SK-N-SH treated with all-trans-retinoic acid at 6 μM for 48 hours (cell line): ENCODE measurements at regions not wholly inside any gene's neighbourhood (a gene's known extent, or its start where the extent isn't known, plus 50 kb on each side); places are given as distances from the start of the nearest gene placed in this dataset.

Experiments
- ATAC-seq: fragments of 200-7000 bp; cut with Tn5 transposase; 3 replicates; pipeline ENCODE4 v1.9.1; 2020; ENCODE audit warnings: mild to moderate bottlenecking, moderate library complexity
- ARNTL ChIP-seq: fragments of 450-650 bp; formaldehyde crosslinking; IDR thresholded peaks from 2 replicates; pipeline ENCODE4 v1.5.0; 2020; ENCODE audit warnings: low read depth, mild to moderate bottlenecking, moderate library complexity, borderline replicate concordance
- BACH2 ChIP-seq: fragments of 250-450 bp; sonication (Bioruptor Pico); IDR thresholded peaks from 2 replicates; pipeline ENCODE4 v1.9.0; 2021; ENCODE audit warnings: mild to moderate bottlenecking, borderline replicate concordance
- CSDC2 ChIP-seq: fragments of 250-450 bp; sonication (Bioruptor Pico); IDR thresholded peaks from 2 replicates; pipeline ENCODE4 v1.5.0; 2020; ENCODE audit warnings: mild to moderate bottlenecking, moderate library complexity
- ESRRG ChIP-seq: fragments of 250-450 bp; sonication (Bioruptor Pico); IDR thresholded peaks from 2 replicates; pipeline ENCODE4 v1.6.1; 2021; ENCODE audit warnings: mild to moderate bottlenecking
- GLIS3 ChIP-seq: fragments of 250-450 bp; sonication (Bioruptor Pico); IDR thresholded peaks from 2 replicates; pipeline ENCODE4 v1.5.0; 2020; ENCODE audit warnings: mild to moderate bottlenecking, moderate library complexity
- ISL1 ChIP-seq: fragments of 250-450 bp; sonication (Bioruptor Pico); IDR thresholded peaks from 2 replicates; pipeline ENCODE4 v2.1.2; 2022; ENCODE audit warnings: mild to moderate bottlenecking, moderate library complexity
- OSR1 ChIP-seq: fragments of 250-450 bp; sonication (Bioruptor Pico); IDR thresholded peaks from 2 replicates; pipeline ENCODE4 v1.8.0; 2022; ENCODE audit warnings: moderate library complexity, mild to moderate bottlenecking, inconsistent platforms
- PPARA ChIP-seq: fragments of 250-450 bp; sonication (Bioruptor Pico); IDR thresholded peaks from 2 replicates; pipeline ENCODE4 v1.5.0; 2020; ENCODE audit warnings: mild to moderate bottlenecking, borderline replicate concordance
- RARB ChIP-seq: fragments of 250-450 bp; sonication (Bioruptor Pico); IDR thresholded peaks from 2 replicates; pipeline ENCODE4 v1.8.0; 2021; ENCODE audit warnings: mild to moderate bottlenecking, moderate library complexity
- SNAI2 ChIP-seq: fragments of 250-450 bp; sonication (Bioruptor Pico); IDR thresholded peaks from 2 replicates; pipeline ENCODE4 v1.5.0; 2020; ENCODE audit warnings: mild to moderate bottlenecking, moderate library complexity
- TCF4 ChIP-seq: fragments of 250-450 bp; sonication (Bioruptor Pico); IDR thresholded peaks from 2 replicates; pipeline ENCODE4 v1.8.0; 2021; ENCODE audit warnings: mild to moderate bottlenecking, moderate library complexity, borderline replicate concordance
- TOX ChIP-seq: fragments of 250-450 bp; sonication (Bioruptor Pico); IDR thresholded peaks from 2 replicates; pipeline ENCODE4 v1.8.0; 2021; ENCODE audit warnings: mild to moderate bottlenecking, moderate library complexity, borderline replicate concordance
- ZFP3 ChIP-seq: fragments of 250-450 bp; sonication (Bioruptor Pico); IDR thresholded peaks from 2 replicates; pipeline ENCODE4 v1.5.0; 2020; ENCODE audit warnings: mild to moderate bottlenecking, moderate library complexity
- ZFP30 ChIP-seq: fragments of 450-650 bp; formaldehyde crosslinking; IDR thresholded peaks from 2 replicates; pipeline ENCODE4 v1.5.0; 2022; ENCODE audit warnings: mild to moderate bottlenecking, moderate library complexity
- ZNF565 ChIP-seq: fragments of 450-650 bp; formaldehyde crosslinking; conservative IDR thresholded peaks from 2 replicates; pipeline ENCODE4 v1.5.0; 2020; ENCODE audit warnings: low read depth, mild to moderate bottlenecking, moderate library complexity
- ZNF70 ChIP-seq: fragments of 450-650 bp; formaldehyde crosslinking; IDR thresholded peaks from 2 replicates; pipeline ENCODE4 v1.5.0; 2020; ENCODE audit warnings: mild to moderate bottlenecking, moderate library complexity
- ZNF8 ChIP-seq: fragments of 450-650 bp; formaldehyde crosslinking; IDR thresholded peaks from 2 replicates; pipeline ENCODE4 v1.5.0; 2020; ENCODE audit warnings: mild to moderate bottlenecking, moderate library complexity
- TF ChIP-seq, protein P1 (sequence below): fragments of 250-450 bp; sonication (Bioruptor Pico); IDR thresholded peaks from 2 replicates; pipeline ENCODE4 v1.5.0; 2020; ENCODE audit warnings: mild to moderate bottlenecking, moderate library complexity
- TF ChIP-seq, protein P2 (sequence below): fragments of 250-450 bp; sonication (Bioruptor Pico); IDR thresholded peaks from 2 replicates; pipeline ENCODE4 v1.5.1; 2021; ENCODE audit warnings: mild to moderate bottlenecking, moderate library complexity
- TF ChIP-seq, protein P3 (sequence below): fragments of 250-450 bp; sonication (Bioruptor Pico); IDR thresholded peaks from 2 replicates; pipeline ENCODE4 v1.8.0; 2020; ENCODE audit warnings: mild to moderate bottlenecking, moderate library complexity, borderline replicate concordance
- TF ChIP-seq, protein P4 (sequence below): fragments of 250-450 bp; sonication (Bioruptor Pico); IDR thresholded peaks from 2 replicates; pipeline ENCODE4 v1.5.1; 2020; ENCODE audit warnings: low read depth, mild to moderate bottlenecking, moderate library complexity
- TF ChIP-seq, protein P5 (sequence below): fragments of 250-450 bp; sonication (Bioruptor Pico); IDR thresholded peaks from 2 replicates; pipeline ENCODE4 v1.8.0; 2021; ENCODE audit warnings: low read depth, mild to moderate bottlenecking, moderate library complexity, borderline replicate concordance

DNA sequence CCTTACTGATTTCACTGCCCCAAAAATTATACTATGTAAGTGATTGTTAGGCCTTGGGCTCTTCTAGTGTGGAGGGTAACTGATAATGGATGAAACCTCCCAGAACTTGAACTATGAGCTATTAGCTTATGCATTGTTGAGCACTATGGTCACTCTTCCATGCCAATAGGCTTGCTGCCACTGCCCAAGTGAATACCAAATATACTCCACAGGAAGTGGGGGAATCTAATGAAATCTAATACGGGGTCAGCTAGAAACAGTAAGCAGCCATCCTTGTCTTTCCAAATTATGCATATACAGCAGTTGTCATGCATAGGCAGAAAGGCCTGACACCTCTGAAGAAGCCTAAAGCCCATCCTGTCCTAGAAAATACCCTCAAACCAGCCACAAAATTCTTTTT lies 198.7 kb upstream of the PTBP2 start:
- ATAC-seq = no peak
- TF ChIP-seq ESRRG (CRISPR knock-in tag) (no peak), ISL1 (no peak), TCF4 (CRISPR knock-in tag) (no peak), OSR1 (CRISPR knock-in tag) (no peak), ZNF565 (no peak), RARB (no peak), ZFP30 (CRISPR knock-in tag) (no peak), BACH2 (no peak), PPARA (CRISPR knock-in tag) (no peak), TOX (CRISPR knock-in tag) (no peak), SNAI2 (CRISPR knock-in tag) (no peak), ARNTL (CRISPR knock-in tag) (no peak), CSDC2 (CRISPR knock-in tag) (no peak), ZFP3 (CRISPR knock-in tag) (no peak), ZNF8 (CRISPR knock-in tag) (no peak)
- TF ChIP-seq, protein P1, sequence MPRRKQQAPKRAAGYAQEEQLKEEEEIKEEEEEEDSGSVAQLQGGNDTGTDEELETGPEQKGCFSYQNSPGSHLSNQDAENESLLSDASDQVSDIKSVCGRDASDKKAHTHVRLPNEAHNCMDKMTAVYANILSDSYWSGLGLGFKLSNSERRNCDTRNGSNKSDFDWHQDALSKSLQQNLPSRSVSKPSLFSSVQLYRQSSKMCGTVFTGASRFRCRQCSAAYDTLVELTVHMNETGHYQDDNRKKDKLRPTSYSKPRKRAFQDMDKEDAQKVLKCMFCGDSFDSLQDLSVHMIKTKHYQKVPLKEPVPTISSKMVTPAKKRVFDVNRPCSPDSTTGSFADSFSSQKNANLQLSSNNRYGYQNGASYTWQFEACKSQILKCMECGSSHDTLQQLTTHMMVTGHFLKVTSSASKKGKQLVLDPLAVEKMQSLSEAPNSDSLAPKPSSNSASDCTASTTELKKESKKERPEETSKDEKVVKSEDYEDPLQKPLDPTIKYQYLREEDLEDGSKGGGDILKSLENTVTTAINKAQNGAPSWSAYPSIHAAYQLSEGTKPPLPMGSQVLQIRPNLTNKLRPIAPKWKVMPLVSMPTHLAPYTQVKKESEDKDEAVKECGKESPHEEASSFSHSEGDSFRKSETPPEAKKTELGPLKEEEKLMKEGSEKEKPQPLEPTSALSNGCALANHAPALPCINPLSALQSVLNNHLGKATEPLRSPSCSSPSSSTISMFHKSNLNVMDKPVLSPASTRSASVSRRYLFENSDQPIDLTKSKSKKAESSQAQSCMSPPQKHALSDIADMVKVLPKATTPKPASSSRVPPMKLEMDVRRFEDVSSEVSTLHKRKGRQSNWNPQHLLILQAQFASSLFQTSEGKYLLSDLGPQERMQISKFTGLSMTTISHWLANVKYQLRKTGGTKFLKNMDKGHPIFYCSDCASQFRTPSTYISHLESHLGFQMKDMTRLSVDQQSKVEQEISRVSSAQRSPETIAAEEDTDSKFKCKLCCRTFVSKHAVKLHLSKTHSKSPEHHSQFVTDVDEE = no peak
- TF ChIP-seq, protein P2, sequence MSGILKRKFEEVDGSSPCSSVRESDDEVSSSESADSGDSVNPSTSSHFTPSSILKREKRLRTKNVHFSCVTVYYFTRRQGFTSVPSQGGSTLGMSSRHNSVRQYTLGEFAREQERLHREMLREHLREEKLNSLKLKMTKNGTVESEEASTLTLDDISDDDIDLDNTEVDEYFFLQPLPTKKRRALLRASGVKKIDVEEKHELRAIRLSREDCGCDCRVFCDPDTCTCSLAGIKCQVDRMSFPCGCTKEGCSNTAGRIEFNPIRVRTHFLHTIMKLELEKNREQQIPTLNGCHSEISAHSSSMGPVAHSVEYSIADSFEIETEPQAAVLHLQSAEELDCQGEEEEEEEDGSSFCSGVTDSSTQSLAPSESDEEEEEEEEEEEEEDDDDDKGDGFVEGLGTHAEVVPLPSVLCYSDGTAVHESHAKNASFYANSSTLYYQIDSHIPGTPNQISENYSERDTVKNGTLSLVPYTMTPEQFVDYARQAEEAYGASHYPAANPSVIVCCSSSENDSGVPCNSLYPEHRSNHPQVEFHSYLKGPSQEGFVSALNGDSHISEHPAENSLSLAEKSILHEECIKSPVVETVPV (CRISPR knock-in tag) = no peak
- TF ChIP-seq, protein P3, sequence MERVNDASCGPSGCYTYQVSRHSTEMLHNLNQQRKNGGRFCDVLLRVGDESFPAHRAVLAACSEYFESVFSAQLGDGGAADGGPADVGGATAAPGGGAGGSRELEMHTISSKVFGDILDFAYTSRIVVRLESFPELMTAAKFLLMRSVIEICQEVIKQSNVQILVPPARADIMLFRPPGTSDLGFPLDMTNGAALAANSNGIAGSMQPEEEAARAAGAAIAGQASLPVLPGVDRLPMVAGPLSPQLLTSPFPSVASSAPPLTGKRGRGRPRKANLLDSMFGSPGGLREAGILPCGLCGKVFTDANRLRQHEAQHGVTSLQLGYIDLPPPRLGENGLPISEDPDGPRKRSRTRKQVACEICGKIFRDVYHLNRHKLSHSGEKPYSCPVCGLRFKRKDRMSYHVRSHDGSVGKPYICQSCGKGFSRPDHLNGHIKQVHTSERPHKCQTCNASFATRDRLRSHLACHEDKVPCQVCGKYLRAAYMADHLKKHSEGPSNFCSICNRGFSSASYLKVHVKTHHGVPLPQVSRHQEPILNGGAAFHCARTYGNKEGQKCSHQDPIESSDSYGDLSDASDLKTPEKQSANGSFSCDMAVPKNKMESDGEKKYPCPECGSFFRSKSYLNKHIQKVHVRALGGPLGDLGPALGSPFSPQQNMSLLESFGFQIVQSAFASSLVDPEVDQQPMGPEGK (CRISPR knock-in tag) = no peak
- TF ChIP-seq, protein P4, sequence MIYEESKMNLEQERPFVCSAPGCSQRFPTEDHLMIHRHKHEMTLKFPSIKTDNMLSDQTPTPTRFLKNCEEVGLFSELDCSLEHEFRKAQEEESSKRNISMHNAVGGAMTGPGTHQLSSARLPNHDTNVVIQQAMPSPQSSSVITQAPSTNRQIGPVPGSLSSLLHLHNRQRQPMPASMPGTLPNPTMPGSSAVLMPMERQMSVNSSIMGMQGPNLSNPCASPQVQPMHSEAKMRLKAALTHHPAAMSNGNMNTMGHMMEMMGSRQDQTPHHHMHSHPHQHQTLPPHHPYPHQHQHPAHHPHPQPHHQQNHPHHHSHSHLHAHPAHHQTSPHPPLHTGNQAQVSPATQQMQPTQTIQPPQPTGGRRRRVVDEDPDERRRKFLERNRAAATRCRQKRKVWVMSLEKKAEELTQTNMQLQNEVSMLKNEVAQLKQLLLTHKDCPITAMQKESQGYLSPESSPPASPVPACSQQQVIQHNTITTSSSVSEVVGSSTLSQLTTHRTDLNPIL (CRISPR knock-in tag) = no peak
- TF ChIP-seq, protein P5, sequence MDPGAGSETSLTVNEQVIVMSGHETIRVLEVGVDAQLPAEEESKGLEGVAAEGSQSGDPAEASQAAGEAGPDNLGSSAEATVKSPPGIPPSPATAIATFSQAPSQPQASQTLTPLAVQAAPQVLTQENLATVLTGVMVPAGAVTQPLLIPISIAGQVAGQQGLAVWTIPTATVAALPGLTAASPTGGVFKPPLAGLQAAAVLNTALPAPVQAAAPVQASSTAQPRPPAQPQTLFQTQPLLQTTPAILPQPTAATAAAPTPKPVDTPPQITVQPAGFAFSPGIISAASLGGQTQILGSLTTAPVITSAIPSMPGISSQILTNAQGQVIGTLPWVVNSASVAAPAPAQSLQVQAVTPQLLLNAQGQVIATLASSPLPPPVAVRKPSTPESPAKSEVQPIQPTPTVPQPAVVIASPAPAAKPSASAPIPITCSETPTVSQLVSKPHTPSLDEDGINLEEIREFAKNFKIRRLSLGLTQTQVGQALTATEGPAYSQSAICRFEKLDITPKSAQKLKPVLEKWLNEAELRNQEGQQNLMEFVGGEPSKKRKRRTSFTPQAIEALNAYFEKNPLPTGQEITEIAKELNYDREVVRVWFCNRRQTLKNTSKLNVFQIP (CRISPR knock-in tag) = no peak

DNA sequence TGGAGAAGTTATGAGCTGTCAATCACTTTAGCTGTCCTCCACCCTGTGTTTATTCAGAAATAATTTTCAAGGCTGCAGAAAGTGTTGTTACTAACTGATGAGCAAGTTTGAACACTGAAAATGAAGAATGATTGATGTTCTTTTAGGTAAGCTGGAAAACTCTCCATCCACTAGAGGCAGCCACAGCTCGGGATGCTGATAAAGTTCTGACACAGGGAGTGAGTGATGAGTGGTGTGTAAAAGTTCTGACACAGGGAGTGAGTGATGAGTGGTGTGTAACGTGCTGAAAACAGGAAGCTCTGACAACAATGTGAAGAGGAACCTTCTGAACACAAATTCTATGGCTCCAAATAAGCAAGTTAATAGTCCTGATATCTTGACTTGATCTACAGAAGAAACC lies 197.5 kb upstream of the PTBP2 start:
- ATAC-seq = no peak
- TF ChIP-seq ZFP3 (CRISPR knock-in tag) (no peak), GLIS3 (CRISPR knock-in tag) (no peak), ZNF8 (CRISPR knock-in tag) (no peak), ZNF70 (CRISPR knock-in tag) (no peak), ARNTL (CRISPR knock-in tag) (no peak), RARB (no peak), SNAI2 (CRISPR knock-in tag) (no peak), OSR1 (CRISPR knock-in tag) (no peak), ZNF565 (no peak), TOX (CRISPR knock-in tag) (no peak), BACH2 (no peak), TCF4 (CRISPR knock-in tag) (no peak), PPARA (CRISPR knock-in tag) (no peak)
- TF ChIP-seq, protein P2 (CRISPR knock-in tag) = no peak
- TF ChIP-seq, protein P5 (CRISPR knock-in tag) = no peak
- TF ChIP-seq, all 23 proteins: peak for 0
